Ecto neural progenitor cell (in vitro differentiated cells): ENCODE measurements at regions not wholly inside any gene's neighbourhood (a gene's known extent, or its start where the extent isn't known, plus 50 kb on each side); places are given as distances from the start of the nearest gene placed in this dataset.
"Not testable (repeated sequence)": the region's sequence is repeated elsewhere in the genome, so short reads cannot be mapped to it uniquely, and the experiment has no call there.

Experiments
- DNase-seq: peaks from one replicate; pipeline ENCODE4 v3.0.0-alpha.2; 2018; ENCODE audit warnings: low spot score

GRCh38 chr13:43946281-43946680 is 66.6 kb downstream of the LACC1 start:
- no peak for DNase-seq

- DNase-seq, result no peak
Observed at GRCh38 chr13:43947897-43948458, 68.3 kb downstream of the LACC1 start.

DNA sequence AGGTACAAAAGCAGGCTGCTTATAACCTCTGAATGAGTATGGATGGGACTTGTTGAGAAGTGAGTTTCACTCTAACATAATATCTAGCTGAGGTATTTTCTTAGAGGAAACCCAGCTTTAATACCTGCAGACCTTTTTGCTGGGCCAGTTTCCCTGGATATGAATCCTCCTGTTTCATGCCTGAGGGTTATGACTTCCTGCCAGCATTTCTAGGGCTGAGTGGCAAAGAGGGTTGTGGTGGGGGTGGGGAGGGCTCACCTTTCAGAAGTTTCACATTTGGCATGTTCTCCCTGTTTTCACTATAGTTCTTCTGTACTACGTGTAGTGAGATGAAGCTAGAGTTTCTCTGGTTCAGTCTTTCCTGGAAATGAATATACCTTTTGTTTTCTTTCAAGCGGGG is 73.7 kb downstream of the LACC1 start:
- DNase-seq, result no peak

DNA sequence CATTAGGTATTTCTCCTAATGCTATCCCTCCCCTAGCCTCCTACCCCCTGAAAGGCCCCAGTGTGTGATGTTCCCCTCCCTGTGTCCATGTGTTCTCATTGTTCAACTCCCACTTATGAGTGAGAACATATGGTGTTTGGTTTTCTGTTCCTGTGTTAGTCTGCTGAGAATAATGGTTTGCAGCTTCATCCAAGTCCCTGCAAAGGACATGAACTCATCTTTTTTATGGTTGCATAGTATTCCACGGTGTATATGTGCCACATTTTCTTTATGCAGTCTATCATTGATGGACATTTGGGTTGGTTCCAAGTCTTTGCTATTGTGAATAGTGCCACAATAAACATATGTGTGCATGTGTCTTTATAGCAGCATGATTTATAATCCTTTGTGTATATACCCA is 77.3 kb downstream of the LACC1 start:
- not testable (repeated sequence) for DNase-seq

DNA sequence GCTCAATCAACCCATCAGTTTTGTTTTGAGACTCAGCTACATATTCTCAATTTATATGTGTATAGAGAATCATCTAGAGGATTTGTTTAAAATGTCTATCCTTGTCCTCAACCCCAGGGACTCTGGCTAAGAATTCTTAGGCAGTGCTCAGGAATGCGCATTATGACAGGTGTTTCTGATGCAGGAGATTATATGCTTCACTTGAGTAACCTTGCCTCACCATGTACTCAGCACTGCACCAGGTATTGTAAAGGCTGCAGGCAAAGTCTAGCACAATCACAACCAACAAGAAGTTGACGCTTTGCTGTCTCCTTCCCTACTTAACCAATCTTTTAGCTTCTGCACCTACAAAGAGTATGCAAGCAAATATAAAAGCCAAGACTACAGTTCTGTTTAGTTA is 79.6 kb downstream of the LACC1 start:
- no peak for DNase-seq

- no peak for DNase-seq
Observed at GRCh38 chr13:43961909-43962308, 82.2 kb downstream of the LACC1 start.

DNA sequence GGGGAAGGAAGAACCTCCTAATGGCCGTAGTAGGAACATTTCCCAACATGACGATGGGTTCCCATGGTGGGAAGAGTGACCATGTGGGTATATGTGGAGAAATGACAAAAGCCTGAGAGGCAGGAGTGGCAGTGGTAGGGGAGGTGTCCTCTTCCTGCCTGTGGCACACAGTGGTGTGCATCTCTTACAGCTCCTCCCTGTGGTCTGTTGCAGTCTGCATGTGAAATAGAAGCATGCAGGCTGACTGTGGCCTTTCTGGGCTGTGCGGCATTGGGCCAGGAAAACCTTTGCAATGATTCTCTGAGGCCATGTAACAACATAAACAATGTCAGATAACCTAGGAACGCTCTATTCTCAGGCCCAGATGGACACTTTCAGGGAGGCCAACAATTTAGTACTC is 84.0 kb downstream of the LACC1 start:
- DNase-seq, result no peak

DNA sequence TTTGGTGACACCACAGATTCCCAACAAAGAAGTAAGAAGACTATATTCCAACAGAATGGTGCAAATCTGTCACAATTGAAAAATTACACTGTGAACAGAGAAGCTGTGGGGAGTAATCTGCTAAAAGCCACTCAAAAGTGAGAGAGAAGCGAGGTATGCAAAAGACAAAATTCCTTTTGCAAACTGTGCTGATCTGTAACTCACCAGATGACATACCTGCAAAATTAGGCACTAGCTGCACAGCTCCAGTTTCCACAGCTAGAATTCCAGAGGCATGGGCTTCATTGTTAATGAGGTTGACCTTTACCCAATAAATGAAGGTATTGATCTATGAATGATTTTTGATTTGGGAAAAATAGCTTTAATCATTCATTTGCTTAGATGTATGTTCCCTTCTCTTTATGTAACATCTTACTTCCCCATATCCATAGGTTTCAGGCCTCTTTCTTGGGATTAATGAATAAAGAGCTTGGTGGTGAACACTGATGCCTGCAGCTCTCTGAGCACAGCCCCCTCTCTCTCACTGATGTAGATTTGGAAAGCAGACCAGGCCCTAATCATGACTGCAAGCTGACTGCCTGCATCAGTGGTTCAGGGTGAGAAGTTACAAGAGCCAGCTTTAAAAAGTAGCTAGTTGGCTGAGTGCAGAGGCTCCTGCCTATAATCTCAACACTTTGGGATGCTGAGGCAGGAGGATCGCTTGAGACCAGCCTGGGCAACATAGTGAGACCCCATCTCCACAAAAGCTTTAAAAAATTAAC is 85.2 kb downstream of the LACC1 start:
- DNase-seq, result no peak

GRCh38 chr13:43965459-43965845 is 85.7 kb downstream of the LACC1 start:
- no peak for DNase-seq

GRCh38 chr13:43968251-43968942 is 88.7 kb downstream of the LACC1 start:
- not testable (repeated sequence) for DNase-seq

DNA sequence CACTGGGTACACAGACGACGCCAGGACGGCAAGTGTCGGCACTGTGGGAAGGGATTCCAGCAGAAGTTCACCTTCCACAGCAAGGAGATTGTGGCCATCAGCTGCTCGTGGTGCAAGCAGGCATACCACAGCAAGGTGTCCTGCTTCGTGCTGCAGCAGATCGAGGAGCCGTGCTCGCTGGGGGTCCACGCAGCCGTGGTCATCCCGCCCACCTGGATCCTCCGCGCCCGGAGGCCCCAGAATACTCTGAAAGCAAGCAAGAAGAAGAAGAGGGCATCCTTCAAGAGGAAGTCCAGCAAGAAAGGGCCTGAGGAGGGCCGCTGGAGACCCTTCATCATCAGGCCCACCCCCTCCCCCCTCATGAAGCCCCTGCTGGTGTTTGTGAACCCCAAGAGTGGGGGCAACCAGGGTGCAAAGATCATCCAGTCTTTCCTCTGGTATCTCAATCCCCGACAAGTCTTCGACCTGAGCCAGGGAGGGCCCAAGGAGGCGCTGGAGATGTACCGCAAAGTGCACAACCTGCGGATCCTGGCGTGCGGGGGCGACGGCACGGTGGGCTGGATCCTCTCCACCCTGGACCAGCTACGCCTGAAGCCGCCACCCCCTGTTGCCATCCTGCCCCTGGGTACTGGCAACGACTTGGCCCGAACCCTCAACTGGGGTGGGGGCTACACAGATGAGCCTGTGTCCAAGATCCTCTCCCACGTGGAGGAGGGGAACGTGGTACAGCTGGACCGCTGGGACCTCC is 89.4 kb downstream of the LACC1 start:
- DNase-seq, result not testable (repeated sequence)

DNA sequence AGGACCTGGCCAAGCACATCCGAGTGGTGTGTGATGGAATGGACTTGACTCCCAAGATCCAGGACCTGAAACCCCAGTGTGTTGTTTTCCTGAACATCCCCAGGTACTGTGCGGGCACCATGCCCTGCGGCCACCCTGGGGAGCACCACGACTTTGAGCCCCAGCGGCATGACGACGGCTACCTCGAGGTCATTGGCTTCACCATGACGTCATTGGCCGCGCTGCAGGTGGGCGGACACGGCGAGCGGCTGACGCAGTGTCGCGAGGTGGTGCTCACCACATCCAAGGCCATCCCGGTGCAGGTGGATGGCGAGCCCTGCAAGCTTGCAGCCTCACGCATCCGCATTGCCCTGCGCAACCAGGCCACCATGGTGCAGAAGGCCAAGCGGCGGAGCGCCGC is 90.2 kb downstream of the LACC1 start:
- not testable (repeated sequence) for DNase-seq

DNA sequence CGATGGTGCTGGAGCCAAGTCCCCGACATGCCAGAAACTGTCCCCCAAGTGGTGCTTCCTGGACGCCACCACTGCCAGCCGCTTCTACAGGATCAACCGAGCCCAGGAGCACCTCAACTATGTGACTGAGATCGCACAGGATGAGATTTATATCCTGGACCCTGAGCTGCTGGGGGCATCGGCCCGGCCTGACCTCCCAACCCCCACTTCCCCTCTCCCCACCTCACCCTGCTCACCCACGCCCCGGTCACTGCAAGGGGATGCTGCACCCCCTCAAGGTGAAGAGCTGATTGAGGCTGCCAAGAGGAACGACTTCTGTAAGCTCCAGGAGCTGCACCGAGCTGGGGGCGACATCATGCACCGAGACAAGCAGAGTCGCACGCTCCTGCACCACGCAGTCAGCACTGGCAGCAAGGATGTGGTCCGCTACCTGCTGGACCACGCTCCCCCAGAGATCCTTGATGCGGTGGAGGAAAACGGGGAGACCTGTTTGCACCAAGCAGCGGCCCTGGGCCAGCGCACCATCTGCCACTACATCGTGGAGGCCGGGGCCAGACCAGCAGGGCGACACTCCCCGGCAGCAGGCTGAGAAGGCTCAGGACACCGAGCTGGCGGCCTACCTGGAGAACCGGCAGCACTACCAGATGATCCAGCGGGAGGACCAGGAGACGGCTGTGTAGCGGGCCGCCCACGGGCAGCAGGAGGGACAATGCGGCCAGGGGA is 91.0 kb downstream of the LACC1 start:
- not testable (repeated sequence) for DNase-seq

DNA sequence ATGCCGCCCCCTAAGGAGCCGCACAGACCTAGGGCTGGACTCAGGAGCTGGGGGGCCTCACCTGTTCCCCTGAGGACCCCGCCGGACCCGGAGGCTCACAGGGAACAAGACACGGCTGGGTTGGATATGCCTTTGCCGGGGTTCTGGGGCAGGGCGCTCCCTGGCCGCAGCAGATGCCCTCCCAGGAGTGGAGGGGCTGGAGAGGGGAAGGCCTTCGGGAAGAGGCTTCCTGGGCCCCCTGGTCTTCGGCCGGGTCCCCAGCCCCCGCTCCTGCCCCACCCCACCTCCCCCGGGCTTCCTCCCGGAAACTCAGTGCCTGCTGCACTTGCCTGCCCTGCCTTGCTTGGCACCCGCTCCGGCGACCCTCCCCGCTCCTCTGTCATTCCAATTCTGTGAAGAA is 91.6 kb downstream of the LACC1 start:
- not testable (repeated sequence) for DNase-seq

DNA sequence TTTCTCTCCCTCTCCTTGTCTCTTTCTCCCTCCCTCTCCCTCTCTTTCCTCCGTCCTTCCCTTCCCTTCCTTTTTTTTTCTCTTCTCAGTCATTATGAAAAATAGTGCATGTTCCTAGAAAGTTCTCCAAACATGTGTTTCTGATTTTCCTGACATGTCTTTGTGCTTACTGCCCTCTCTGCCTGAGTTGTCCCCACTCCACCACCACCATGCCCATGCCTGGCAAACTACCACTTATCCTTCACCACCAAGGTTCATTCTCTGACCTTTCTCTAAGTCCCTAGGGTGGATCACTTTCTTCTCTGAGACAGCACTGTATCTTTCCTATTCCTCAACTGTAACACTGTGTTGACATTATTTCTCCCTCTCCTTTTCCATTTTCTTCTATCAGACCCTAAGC is 98.2 kb downstream of the LACC1 start:
- no peak for DNase-seq

- DNase-seq, result no peak
Observed at GRCh38 chr13:43978688-43979087, 99.0 kb downstream of the LACC1 start.

- no peak for DNase-seq
Observed at GRCh38 chr13:43979492-43979891, 99.8 kb downstream of the LACC1 start.

DNA sequence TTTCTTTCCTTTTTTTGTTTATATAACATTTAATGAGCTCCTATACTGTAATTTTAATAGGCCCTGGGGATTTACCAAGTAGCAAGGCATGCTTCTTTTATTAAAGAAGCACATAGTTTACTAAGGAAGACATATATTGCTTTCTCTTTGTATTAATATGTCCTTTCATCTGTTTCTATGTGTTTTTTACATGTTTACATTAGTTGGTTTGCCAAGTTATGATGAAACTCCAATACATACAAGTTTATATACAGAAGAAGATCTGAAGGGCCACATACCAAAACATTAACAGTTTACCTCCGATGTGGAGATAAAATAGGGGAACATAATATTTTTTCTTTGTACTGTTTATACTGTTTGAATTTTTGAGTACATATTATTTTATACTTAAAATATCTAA is 100.9 kb downstream of the LACC1 start:
- DNase-seq, result no peak

GRCh38 chr13:43981091-43981490 is 101.4 kb downstream of the LACC1 start:
- DNase-seq, result no peak

- no peak for DNase-seq
Observed at GRCh38 chr13:43981512-43982301, 102.0 kb downstream of the LACC1 start.

DNA sequence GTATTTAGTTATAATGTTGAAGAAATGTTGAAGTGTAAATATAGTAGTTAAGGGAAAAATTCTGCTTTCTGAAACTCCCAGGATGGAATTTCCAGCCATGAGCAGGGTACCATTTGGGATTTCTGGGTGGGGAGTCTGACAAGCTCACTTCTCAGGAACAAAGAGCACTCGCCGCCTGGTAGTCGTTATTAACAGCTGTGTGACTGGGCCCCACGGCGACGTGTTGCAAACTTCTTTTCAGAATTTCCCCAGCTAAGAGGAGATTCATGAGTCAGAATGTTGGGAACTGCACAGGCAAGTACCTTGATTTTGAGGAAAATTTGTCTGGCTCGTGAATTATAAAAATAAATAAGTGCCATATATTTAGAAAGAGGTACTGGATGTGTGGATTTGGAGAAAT is 103.7 kb downstream of the LACC1 start:
- DNase-seq, result no peak
